SK-N-SH treated with all-trans-retinoic acid at 6 μM for 48 hours (cell line): ENCODE measurements at regions not wholly inside any gene's neighbourhood (a gene's known extent, or its start where the extent isn't known, plus 50 kb on each side); places are given as distances from the start of the nearest gene placed in this dataset.

Experiments used
- ATAC-seq: fragments of 200-7000 bp; cut with Tn5 transposase; 3 replicates; pipeline ENCODE4 v1.9.1; 2020; ENCODE audit warnings: mild to moderate bottlenecking, moderate library complexity
- BACH2 ChIP-seq: fragments of 250-450 bp; sonication (Bioruptor Pico); IDR thresholded peaks from 2 replicates; pipeline ENCODE4 v1.9.0; 2021; ENCODE audit warnings: mild to moderate bottlenecking, borderline replicate concordance
- CREB5 ChIP-seq: fragments of 250-450 bp; sonication (Bioruptor Pico); IDR thresholded peaks from 2 replicates; pipeline ENCODE4 v1.5.1; 2020; ENCODE audit warnings: low read depth, mild to moderate bottlenecking, moderate library complexity
- CSDC2 ChIP-seq: fragments of 250-450 bp; sonication (Bioruptor Pico); IDR thresholded peaks from 2 replicates; pipeline ENCODE4 v1.5.0; 2020; ENCODE audit warnings: mild to moderate bottlenecking, moderate library complexity
- CSRNP3 ChIP-seq: fragments of 250-450 bp; sonication (Bioruptor Pico); IDR thresholded peaks from 2 replicates; pipeline ENCODE4 v1.5.1; 2021; ENCODE audit warnings: mild to moderate bottlenecking, moderate library complexity
- ESRRG ChIP-seq: fragments of 250-450 bp; sonication (Bioruptor Pico); IDR thresholded peaks from 2 replicates; pipeline ENCODE4 v1.6.1; 2021; ENCODE audit warnings: mild to moderate bottlenecking
- GLIS3 ChIP-seq: fragments of 250-450 bp; sonication (Bioruptor Pico); IDR thresholded peaks from 2 replicates; pipeline ENCODE4 v1.5.0; 2020; ENCODE audit warnings: mild to moderate bottlenecking, moderate library complexity
- ISL1 ChIP-seq: fragments of 250-450 bp; sonication (Bioruptor Pico); IDR thresholded peaks from 2 replicates; pipeline ENCODE4 v2.1.2; 2022; ENCODE audit warnings: mild to moderate bottlenecking, moderate library complexity
- OSR1 ChIP-seq: fragments of 250-450 bp; sonication (Bioruptor Pico); IDR thresholded peaks from 2 replicates; pipeline ENCODE4 v1.8.0; 2022; ENCODE audit warnings: moderate library complexity, mild to moderate bottlenecking, inconsistent platforms
- PATZ1 ChIP-seq: fragments of 250-450 bp; sonication (Bioruptor Pico); IDR thresholded peaks from 2 replicates; pipeline ENCODE4 v1.8.0; 2020; ENCODE audit warnings: mild to moderate bottlenecking, moderate library complexity, borderline replicate concordance
- POU6F1 ChIP-seq: fragments of 250-450 bp; sonication (Bioruptor Pico); IDR thresholded peaks from 2 replicates; pipeline ENCODE4 v1.8.0; 2021; ENCODE audit warnings: low read depth, mild to moderate bottlenecking, moderate library complexity, borderline replicate concordance
- PPARA ChIP-seq: fragments of 250-450 bp; sonication (Bioruptor Pico); IDR thresholded peaks from 2 replicates; pipeline ENCODE4 v1.5.0; 2020; ENCODE audit warnings: mild to moderate bottlenecking, borderline replicate concordance
- RARB ChIP-seq: fragments of 250-450 bp; sonication (Bioruptor Pico); IDR thresholded peaks from 2 replicates; pipeline ENCODE4 v1.8.0; 2021; ENCODE audit warnings: mild to moderate bottlenecking, moderate library complexity
- SNAI2 ChIP-seq: fragments of 250-450 bp; sonication (Bioruptor Pico); IDR thresholded peaks from 2 replicates; pipeline ENCODE4 v1.5.0; 2020; ENCODE audit warnings: mild to moderate bottlenecking, moderate library complexity
- TCF4 ChIP-seq: fragments of 250-450 bp; sonication (Bioruptor Pico); IDR thresholded peaks from 2 replicates; pipeline ENCODE4 v1.8.0; 2021; ENCODE audit warnings: mild to moderate bottlenecking, moderate library complexity, borderline replicate concordance
- TOX ChIP-seq: fragments of 250-450 bp; sonication (Bioruptor Pico); IDR thresholded peaks from 2 replicates; pipeline ENCODE4 v1.8.0; 2021; ENCODE audit warnings: mild to moderate bottlenecking, moderate library complexity, borderline replicate concordance
- TSHZ2 ChIP-seq: fragments of 250-450 bp; sonication (Bioruptor Pico); IDR thresholded peaks from 2 replicates; pipeline ENCODE4 v1.5.0; 2020; ENCODE audit warnings: mild to moderate bottlenecking, moderate library complexity
- ZC3H10 ChIP-seq: fragments of 250-450 bp; sonication (Bioruptor Pico); IDR thresholded peaks from 2 replicates; pipeline ENCODE4 v1.5.1; 2021; ENCODE audit warnings: mild to moderate bottlenecking, moderate library complexity
- ZFP3 ChIP-seq: fragments of 250-450 bp; sonication (Bioruptor Pico); IDR thresholded peaks from 2 replicates; pipeline ENCODE4 v1.5.0; 2020; ENCODE audit warnings: mild to moderate bottlenecking, moderate library complexity
- ZFP30 ChIP-seq: fragments of 450-650 bp; formaldehyde crosslinking; IDR thresholded peaks from 2 replicates; pipeline ENCODE4 v1.5.0; 2022; ENCODE audit warnings: mild to moderate bottlenecking, moderate library complexity
- ZNF565 ChIP-seq: fragments of 450-650 bp; formaldehyde crosslinking; conservative IDR thresholded peaks from 2 replicates; pipeline ENCODE4 v1.5.0; 2020; ENCODE audit warnings: low read depth, mild to moderate bottlenecking, moderate library complexity
- ZNF70 ChIP-seq: fragments of 450-650 bp; formaldehyde crosslinking; IDR thresholded peaks from 2 replicates; pipeline ENCODE4 v1.5.0; 2020; ENCODE audit warnings: mild to moderate bottlenecking, moderate library complexity
- ZNF8 ChIP-seq: fragments of 450-650 bp; formaldehyde crosslinking; IDR thresholded peaks from 2 replicates; pipeline ENCODE4 v1.5.0; 2020; ENCODE audit warnings: mild to moderate bottlenecking, moderate library complexity

- no peak for TF ChIP-seq TCF4 (CRISPR knock-in tag)
- TF ChIP-seq RARB (CRISPR knock-in tag): no peak
Measured at GRCh38 chr4:59698041-59698440, 1502.1 kb upstream of the ADGRL3 start (continued).

- TF ChIP-seq ZC3H10 (CRISPR knock-in tag): no peak
- no peak for TF ChIP-seq PPARA
- no peak for TF ChIP-seq SNAI2 (CRISPR knock-in tag)
- TF ChIP-seq CREB5 (CRISPR knock-in tag): no peak
- no peak for TF ChIP-seq CSRNP3 (CRISPR knock-in tag)
- no peak for TF ChIP-seq GLIS3 (CRISPR knock-in tag)
- no peak for TF ChIP-seq TCF4 (CRISPR knock-in tag)
- TF ChIP-seq ZFP3 (CRISPR knock-in tag): no peak
- no peak for TF ChIP-seq TSHZ2 (CRISPR knock-in tag)
- no peak for TF ChIP-seq ISL1 (CRISPR knock-in tag)
- TF ChIP-seq ZNF70 (CRISPR knock-in tag): no peak
- TF ChIP-seq TOX (CRISPR knock-in tag): no peak
- no peak for TF ChIP-seq ZFP30 (CRISPR knock-in tag)
- TF ChIP-seq OSR1 (CRISPR knock-in tag): no peak
- no peak for TF ChIP-seq ESRRG
- no peak for TF ChIP-seq CSDC2 (CRISPR knock-in tag)
- TF ChIP-seq ZNF8 (CRISPR knock-in tag): no peak
- no peak for TF ChIP-seq BACH2 (CRISPR knock-in tag)
- TF ChIP-seq RARB (CRISPR knock-in tag): no peak
- no peak for TF ChIP-seq PATZ1 (CRISPR knock-in tag)
- TF ChIP-seq, all 23 proteins: peak for 0
- no peak for ATAC-seq
Measured at GRCh38 chr4:59700651-59701050, 1499.5 kb upstream of the ADGRL3 start.

- no peak for ATAC-seq
- TF ChIP-seq ZNF70 (CRISPR knock-in tag) (no peak), CSRNP3 (CRISPR knock-in tag) (no peak), ZNF565 (CRISPR knock-in tag) (no peak), ZNF8 (CRISPR knock-in tag) (no peak), RARB (CRISPR knock-in tag) (no peak), POU6F1 (CRISPR knock-in tag) (no peak), ZFP30 (CRISPR knock-in tag) (no peak), ZFP3 (CRISPR knock-in tag) (no peak), TSHZ2 (CRISPR knock-in tag) (no peak), OSR1 (CRISPR knock-in tag) (no peak), GLIS3 (CRISPR knock-in tag) (no peak), PPARA (no peak), PATZ1 (CRISPR knock-in tag) (no peak), TCF4 (CRISPR knock-in tag) (no peak), ZC3H10 (CRISPR knock-in tag) (no peak), ISL1 (CRISPR knock-in tag) (no peak)
Measured at GRCh38 chr4:59704616-59705015, 1495.5 kb upstream of the ADGRL3 start.
